GM12878 (cell line): ENCODE measurements at regions not wholly inside any gene's neighbourhood (a gene's known extent, or its start where the extent isn't known, plus 50 kb on each side); places are given as distances from the start of the nearest gene placed in this dataset.
"Not testable (repeated sequence)": the region's sequence is repeated elsewhere in the genome, so short reads cannot be mapped to it uniquely, and the experiment has no call there.

Experiments
- ATAC-seq: fragments of 200-7000 bp; cut with Tn5 transposase; 3 replicates; pipeline ENCODE4 v1.9.1; 2020; ENCODE audit warnings: mild to moderate bottlenecking, moderate library complexity
- BruUV-seq: library from RNA; stranded (reverse); fragments of 400-500 nt; replicated peaks from 2 replicates; lab custom pipeline; 2021; lab: Mats Ljungman, UMichigan
- CTCF ChIA-PET: fragments of 300-600 bp; sonication (Branson Sonifier 250); formaldehyde crosslinking; extraction: SDS; loops from one replicate; lab custom pipeline; 2021; ENCODE audit warnings: inconsistent platforms; lab: Yijun Ruan, JAX
- POLR2A ChIA-PET: fragments of 350-600 bp; formaldehyde crosslinking; extraction: SDS; loops from one replicate; lab custom pipeline; 2021; ENCODE audit warnings: inconsistent platforms; lab: Charles Lee
- RAD21 ChIA-PET: fragments of 300-600 bp; sonication (Branson Sonifier 250); formaldehyde crosslinking; loops from one replicate; lab custom pipeline; 2023; ENCODE audit warnings: antibody characterized with exemption; ENCODE audit not compliant: unreplicated experiment; lab: Charles Lee
- SMC1A ChIA-PET: fragments of 300-600 bp; sonication (Branson Sonifier 250); formaldehyde crosslinking; loops from one replicate; lab custom pipeline; 2023; ENCODE audit not compliant: unreplicated experiment, uncharacterized antibody; lab: Charles Lee
- DNase-seq: peaks from one replicate; pipeline ENCODE4 v3.0.0-alpha.2; 2011; ENCODE audit warnings: low read depth, low spot score
- FAIRE-seq: peaks from 3 replicates; lab custom pipeline; 2011; peaks lifted over from hg19 to GRCh38; lab: Jason Lieb, UNC
- H2AFZ ChIP-seq: 2 replicates; pipeline ENCODE4 v1.6.0; 2011; ENCODE audit warnings: low read depth, low read length, control low read depth; ENCODE audit not compliant: control insufficient read depth
- H3K27ac ChIP-seq: 2 replicates; pipeline ENCODE4 v1.5.1; 2011; ENCODE audit warnings: control low read depth; ENCODE audit not compliant: control insufficient read depth, insufficient read depth
- H3K27me3 ChIP-seq, 2 experiments: replicated peaks in 1 of 2; 2 replicates each; pipeline versions ENCODE4 v1.6.0 to v1.6.1; 2011; ENCODE audit warnings: low read length in 1 of 2; ENCODE audit not compliant: control insufficient read depth in 2 of 2, insufficient read depth in 2 of 2
- H3K36me3 ChIP-seq, 2 experiments: 2 replicates each; pipeline ENCODE4 v1.5.1; 2011; ENCODE audit warnings: low read length in 1 of 2; ENCODE audit not compliant: control insufficient read depth in 2 of 2, insufficient read depth in 2 of 2
- H3K4me1 ChIP-seq: 2 replicates; pipeline ENCODE4 v1.6.1; 2011; ENCODE audit warnings: mild to moderate bottlenecking, low read length, moderate library complexity, mixed read lengths; ENCODE audit not compliant: control insufficient read depth, insufficient read depth
- H3K4me2 ChIP-seq: 2 replicates; pipeline ENCODE4 v1.6.0; 2011; ENCODE audit warnings: control low read depth; ENCODE audit not compliant: control insufficient read depth, insufficient read depth
- H3K4me3 ChIP-seq: fragments of 200-600 bp; sonication (generic); 2 replicates; pipeline ENCODE4 v1.5.1; 2016
- H3K79me2 ChIP-seq: 2 replicates; pipeline ENCODE4 v1.6.0; 2011; ENCODE audit warnings: low read length; ENCODE audit not compliant: control insufficient read depth, insufficient read depth
- H3K9ac ChIP-seq: 2 replicates; pipeline ENCODE4 v1.8.0; 2011; ENCODE audit warnings: low read length, control low read depth, mixed read lengths; ENCODE audit not compliant: control insufficient read depth, insufficient read depth
- H3K9me3 ChIP-seq: replicated peaks from 3 replicates; pipeline ENCODE4 v1.5.1; 2011; ENCODE audit warnings: mild to moderate bottlenecking, low read length; ENCODE audit not compliant: control insufficient read depth, insufficient read depth
- H4K20me1 ChIP-seq: 2 replicates; pipeline ENCODE4 v1.6.0; 2011; ENCODE audit not compliant: control insufficient read depth, insufficient read depth
- ASH2L ChIP-seq: fragments of 300-600, 200-600 bp; sonication (generic); IDR thresholded peaks from 2 replicates; pipeline ENCODE4 v1.6.1; 2017; ENCODE audit warnings: low read depth, mild to moderate bottlenecking, borderline replicate concordance
- TCF12 ChIP-seq: IDR thresholded peaks from 2 replicates; pipeline ENCODE4 v1.6.1; 2011; ENCODE audit warnings: low read depth, mild to moderate bottlenecking, low read length
- WGBS: methylation state at CpG from one replicate; pipeline ENCODE4 v1.1.6; 2016; ENCODE audit warnings: low lambda C conversion rate; ENCODE audit not compliant: insufficient replicate concordance, insufficient coverage; ENCODE audit errors: missing lambda C conversion rate; 5-methylcytosine and 5-hydroxymethylcytosine counted together
- in situ Hi-C: fragments of 300-500 bp; cut with MboI; formaldehyde crosslinking; loops from 9 replicates; pipeline ENCODE4 v1.14.3; 2018; ENCODE audit warnings: mixed read lengths
- intact Hi-C: fragments of 100-400 bp; cut with micrococcal nuclease; formaldehyde crosslinking; loops from one replicate; pipeline ENCODE4 v1.14.2; 2022; ENCODE audit not compliant: unreplicated experiment

- TF ChIP-seq ASH2L = no peak
- TF ChIP-seq TCF12 = no peak
These were observed 658.1 kb upstream of the CHD1 start (continued) for GRCh38 chr5:99586878-99587277.

- POLR2A ChIA-PET, DNase-seq, H3K4me2 ChIP-seq, H3K9ac ChIP-seq, H3K36me3 ChIP-seq, ATAC-seq, BruUV-seq, intact Hi-C loops, H3K27ac ChIP-seq, H3K79me2 ChIP-seq, FAIRE-seq, H3K4me1 ChIP-seq, H3K27me3 ChIP-seq, H3K4me3 ChIP-seq, H3K9me3 ChIP-seq, H4K20me1 ChIP-seq, SMC1A ChIA-PET, CTCF ChIA-PET, H2AFZ ChIP-seq, RAD21 ChIA-PET, in situ Hi-C loops: not testable (repeated sequence)
- 68% methylated on average over 3 of the region's 3 CpGs for WGBS
These were observed 652.4 kb upstream of the CHD1 start for GRCh38 chr5:99581204-99581603.

- in situ Hi-C loops, SMC1A ChIA-PET, H3K9me3 ChIP-seq, POLR2A ChIA-PET, FAIRE-seq, ATAC-seq, H3K4me1 ChIP-seq, DNase-seq, H3K27me3 ChIP-seq, H3K36me3 ChIP-seq, H3K79me2 ChIP-seq, H4K20me1 ChIP-seq, BruUV-seq, RAD21 ChIA-PET, H3K9ac ChIP-seq, H3K27ac ChIP-seq, H3K4me2 ChIP-seq, H2AFZ ChIP-seq, H3K4me3 ChIP-seq, intact Hi-C loops: not testable (repeated sequence)
- CTCF ChIA-PET = interaction anchor here (0.9 kb wide), 1 partner anchor 8 kb away, joined by 3 read pairs; no protein-coding TSS in a partner anchor
- WGBS = 28% methylated on average over 15 of the region's 15 CpGs
These were observed 634.3 kb upstream of the CHD1 start for GRCh38 chr5:99562937-99563627.
